Immature natural killer cell (primary cell): ENCODE measurements at regions not wholly inside any gene's neighbourhood (a gene's known extent, or its start where the extent isn't known, plus 50 kb on each side); places are given as distances from the start of the nearest gene placed in this dataset.

Source experiments
- DNase-seq, 3 donors: peaks; one replicate each; pipeline ENCODE4 v3.0.0; 2022; ENCODE audit warnings: mixed read lengths in 1 of 3
- H3K27ac Mint-ChIP-seq, 6 donors: one replicate each; pipeline ENCODE4 v1.8.0; 2020; ENCODE audit warnings: mixed read lengths in 6 of 6, mild to moderate bottlenecking in 5 of 6, inconsistent platforms in 4 of 6, moderate library complexity in 3 of 6
- H3K27me3 Mint-ChIP-seq, 3 donors: one replicate each; pipeline ENCODE4 v1.8.0; 2020 to 2021; ENCODE audit warnings: low read depth in 3 of 3, mild to moderate bottlenecking in 3 of 3, mixed read lengths in 3 of 3, moderate library complexity in 3 of 3, inconsistent platforms in 1 of 3
- H3K36me3 Mint-ChIP-seq, 3 donors: one replicate each; pipeline ENCODE4 v1.8.0; 2020; ENCODE audit warnings: mixed read lengths in 3 of 3, inconsistent platforms in 2 of 3, mild to moderate bottlenecking in 2 of 3
- H3K4me1 Mint-ChIP-seq, 2 donors: one replicate each; pipeline ENCODE4 v1.8.0; 2020; ENCODE audit warnings: inconsistent platforms in 2 of 2, mild to moderate bottlenecking in 2 of 2, mixed read lengths in 2 of 2, moderate library complexity in 1 of 2
- H3K4me3 Mint-ChIP-seq, 5 donors: one replicate each; pipeline ENCODE4 v1.8.0; 2020; ENCODE audit warnings: mild to moderate bottlenecking in 5 of 5, mixed read lengths in 5 of 5, inconsistent platforms in 3 of 5, moderate library complexity in 3 of 5
- H3K9me3 Mint-ChIP-seq, 6 donors: one replicate each; pipeline ENCODE4 v1.8.0; 2020; ENCODE audit warnings: mild to moderate bottlenecking in 6 of 6, mixed read lengths in 6 of 6, inconsistent platforms in 4 of 6, moderate library complexity in 3 of 6

DNA sequence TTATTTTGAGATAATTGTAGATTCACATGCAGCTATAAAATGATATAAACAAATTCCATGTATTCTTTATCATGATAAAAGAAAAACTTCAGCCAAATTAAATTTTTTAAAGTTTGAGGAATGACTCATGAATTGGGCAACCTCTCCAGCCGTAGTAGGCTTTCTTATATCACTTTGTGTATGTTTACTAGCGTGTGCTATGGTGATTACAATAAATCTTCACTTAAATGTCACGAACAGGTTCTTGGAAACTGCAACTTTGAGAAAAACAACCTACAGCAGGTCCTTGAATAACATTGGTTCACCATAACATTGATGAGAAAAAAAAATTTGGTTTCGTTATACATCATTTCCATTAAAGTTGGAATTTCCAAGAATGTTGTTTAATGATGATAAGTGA is 730.9 kb upstream of the TYRP1 start:
- Mint-ChIP-seq H3K9me3 (peaks cover 10 to 55% (median 33%) of the 10 kb centered on the region in 6 donors), H3K27me3 (no peaks in the 10 kb centered on the region), H3K4me3 (no peak overlapping the region), H3K27ac (no peak overlapping the region), H3K4me1 (no peaks in the 10 kb centered on the region), H3K36me3 (peaks cover 0 to 5% (median 0%) of the 10 kb centered on the region in 3 donors)
- no peak for DNase-seq

DNA sequence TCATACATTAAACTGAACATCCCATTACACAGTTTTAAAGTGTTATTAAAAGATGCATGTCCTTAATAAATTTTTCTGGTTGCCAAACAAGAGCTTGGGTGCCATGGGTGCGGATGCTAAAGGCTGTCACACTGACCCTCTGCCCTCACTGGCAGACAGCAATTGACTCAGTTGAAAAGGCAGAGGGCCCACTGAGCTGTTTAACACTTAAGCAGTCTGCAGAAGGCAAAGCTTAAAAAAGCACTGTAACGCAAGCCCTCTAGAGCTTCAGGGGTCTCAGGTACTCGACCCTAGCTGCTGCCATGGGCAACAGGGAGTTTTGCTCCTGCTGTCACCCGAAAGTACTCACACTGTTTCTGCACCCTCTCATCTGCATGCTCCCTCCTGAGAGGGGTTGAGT is 726.4 kb upstream of the TYRP1 start:
- Mint-ChIP-seq H3K27ac (no peak overlapping the region), H3K27me3 (no peaks in the 10 kb centered on the region), H3K36me3 (no peaks in the 10 kb centered on the region), H3K4me3 (no peak overlapping the region), H3K9me3 (peaks cover 4 to 48% (median 34%) of the 10 kb centered on the region in 6 donors), H3K4me1 (no peaks in the 10 kb centered on the region)
- DNase-seq, result no peak

DNA sequence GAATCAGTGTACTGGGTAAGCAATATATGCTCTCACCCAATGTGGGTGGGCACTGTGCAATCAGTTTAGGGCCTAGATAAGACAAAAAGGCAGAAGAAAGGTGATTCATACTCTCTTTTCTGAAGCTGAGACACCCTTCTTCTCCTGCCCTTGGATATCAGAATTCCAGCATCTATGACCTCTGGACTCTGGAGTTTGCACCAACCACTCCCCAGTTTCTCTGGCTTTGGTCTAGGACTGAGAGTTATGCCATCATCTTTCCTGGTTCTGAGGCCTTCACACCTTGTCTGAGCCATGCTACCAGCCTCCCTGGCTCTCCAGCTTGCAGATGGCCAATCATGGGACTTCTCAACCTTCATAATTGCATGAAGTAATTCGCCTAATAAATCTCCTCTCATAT is 724.6 kb upstream of the TYRP1 start:
- no peaks in the 10 kb centered on the region for H3K27me3 Mint-ChIP-seq
- no peak overlapping the region for H3K27ac Mint-ChIP-seq
- no peak for DNase-seq
- H3K36me3 Mint-ChIP-seq, result no peaks in the 10 kb centered on the region
- H3K4me3 Mint-ChIP-seq, result no peak overlapping the region
- peaks cover 4 to 51% (median 35%) of the 10 kb centered on the region in 6 donors for H3K9me3 Mint-ChIP-seq
- no peaks in the 10 kb centered on the region for H3K4me1 Mint-ChIP-seq

DNA sequence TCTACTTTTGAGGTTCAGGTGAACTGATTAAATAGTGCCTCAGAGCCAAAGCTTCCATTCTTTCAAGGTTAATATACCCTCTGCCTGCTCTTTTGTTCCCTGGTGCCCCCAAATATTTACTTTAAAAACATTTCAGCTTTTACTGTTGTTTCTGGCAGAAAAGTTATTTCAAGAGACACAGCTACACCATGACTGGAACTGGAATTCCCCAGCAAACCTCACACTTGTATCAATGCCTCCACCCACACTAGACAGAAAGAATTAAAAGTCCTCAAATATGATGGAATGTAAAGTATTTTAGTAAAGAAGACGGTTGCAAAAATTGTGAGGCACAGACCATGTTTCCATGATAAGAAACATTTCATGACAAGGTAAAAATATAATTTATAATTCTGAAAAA is 720.2 kb upstream of the TYRP1 start:
- DNase-seq, result no peak
- H3K36me3 Mint-ChIP-seq, result no peaks in the 10 kb centered on the region
- peaks cover 8 to 43% (median 30%) of the 10 kb centered on the region in 6 donors for H3K9me3 Mint-ChIP-seq

DNA sequence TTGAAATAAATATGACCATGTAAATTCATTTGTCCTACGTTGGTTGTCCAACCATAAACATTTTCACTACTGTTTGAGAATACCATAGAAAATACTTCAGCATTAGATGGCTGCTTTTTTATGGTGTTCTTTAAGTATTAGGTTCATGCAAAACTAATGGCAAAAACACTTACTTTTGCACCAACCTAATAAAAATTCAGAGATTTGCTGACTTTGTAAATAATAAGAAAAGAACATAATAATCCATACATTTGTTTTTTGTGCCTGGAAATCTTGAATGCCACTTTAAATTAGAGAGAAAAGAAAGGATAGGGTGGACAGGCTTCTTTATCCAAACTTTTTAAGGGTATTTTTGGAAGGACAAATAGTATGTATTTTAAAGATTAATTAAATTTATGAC is 719.7 kb upstream of the TYRP1 start:
- Mint-ChIP-seq H3K9me3 (peaks cover 8 to 45% (median 31%) of the 10 kb centered on the region in 6 donors), H3K36me3 (no peaks in the 10 kb centered on the region), H3K27me3 (no peaks in the 10 kb centered on the region), H3K4me3 (no peak overlapping the region), H3K27ac (no peak overlapping the region), H3K4me1 (no peaks in the 10 kb centered on the region)
- DNase-seq, result no peak

More for the DNA sequence above, 720.2 kb upstream of the TYRP1 start:
- H3K4me1 Mint-ChIP-seq, result no peaks in the 10 kb centered on the region
- H3K27ac Mint-ChIP-seq, result no peak overlapping the region
- H3K4me3 Mint-ChIP-seq, result no peak overlapping the region
- no peaks in the 10 kb centered on the region for H3K27me3 Mint-ChIP-seq

DNA sequence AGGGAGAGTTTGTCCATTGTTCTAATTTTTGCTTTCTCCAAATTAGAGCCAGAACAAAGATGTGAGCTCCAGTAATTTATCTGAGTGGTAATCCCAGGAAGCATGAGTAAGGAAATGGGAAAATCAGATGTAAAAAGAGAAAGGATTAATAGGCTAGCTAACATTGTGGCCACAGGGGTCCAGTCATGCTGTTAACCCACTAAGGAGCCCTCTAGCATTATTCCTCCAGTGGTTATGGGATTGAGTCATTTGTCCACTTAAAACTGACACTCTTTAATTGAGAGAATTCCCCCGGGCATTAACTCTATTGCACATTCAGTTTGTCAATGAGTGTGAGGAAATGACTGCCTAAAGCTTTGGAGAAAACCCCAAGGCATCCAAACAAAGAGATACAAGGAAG is 700.3 kb upstream of the TYRP1 start:
- Mint-ChIP-seq H3K27me3 (peaks cover 0 to 1% (median 0%) of the 10 kb centered on the region in 3 donors), H3K36me3 (no peaks in the 10 kb centered on the region), H3K27ac (no peak overlapping the region), H3K4me1 (no peaks in the 10 kb centered on the region), H3K4me3 (no peak overlapping the region), H3K9me3 (peaks cover 4 to 38% (median 23%) of the 10 kb centered on the region in 6 donors)
- DNase-seq, result no peak

DNA sequence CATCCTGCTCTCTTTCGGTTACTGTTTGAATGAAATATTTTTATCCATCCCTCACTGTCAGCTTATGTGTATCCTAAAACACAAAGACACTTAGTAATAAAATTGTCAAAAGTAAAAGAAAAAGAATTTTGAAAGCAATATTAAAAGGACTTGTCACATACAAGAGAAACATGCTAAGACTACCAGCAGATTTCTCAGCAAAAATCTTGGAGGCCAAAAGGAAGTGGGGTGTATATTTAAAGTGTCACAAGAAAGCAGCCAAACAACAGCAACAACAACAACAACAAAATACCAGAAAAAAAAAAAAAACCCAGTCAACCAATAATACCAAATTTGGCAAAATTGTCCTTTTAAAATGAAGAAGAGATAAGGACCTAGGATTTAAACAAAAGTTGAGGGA is 678.7 kb upstream of the TYRP1 start:
- Mint-ChIP-seq H3K27me3 (no peaks in the 10 kb centered on the region), H3K4me3 (no peak overlapping the region), H3K4me1 (no peaks in the 10 kb centered on the region), H3K36me3 (no peaks in the 10 kb centered on the region), H3K9me3 (peaks cover 12 to 64% (median 45%) of the 10 kb centered on the region in 6 donors), H3K27ac (no peak overlapping the region)
- no peak for DNase-seq

DNA sequence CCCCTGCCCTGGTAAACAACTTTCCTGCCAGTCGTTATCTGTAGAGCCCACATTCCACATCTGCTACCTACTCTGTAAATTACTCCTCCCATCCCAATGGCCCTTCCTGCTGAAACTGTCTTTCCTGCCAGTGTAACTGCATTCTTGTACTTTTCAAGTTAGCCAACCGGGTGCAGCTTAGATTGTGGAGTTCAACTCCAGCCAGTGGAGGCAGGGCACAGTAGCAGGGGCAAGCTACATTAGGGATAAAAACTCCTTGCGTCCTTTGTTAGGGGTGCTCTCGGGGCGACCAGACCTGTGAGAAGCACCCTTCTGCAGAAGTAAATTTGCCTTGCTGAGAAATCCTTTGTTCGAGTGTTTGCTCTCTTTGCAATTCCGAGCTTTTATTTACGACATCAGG is 639.0 kb upstream of the TYRP1 start:
- Mint-ChIP-seq H3K36me3 (peaks cover 0 to 6% (median 4%) of the 10 kb centered on the region in 3 donors), H3K27ac (no peak overlapping the region), H3K4me3 (no peak overlapping the region), H3K27me3 (peaks cover 0 to 2% (median 0%) of the 10 kb centered on the region in 3 donors), H3K4me1 (no peaks in the 10 kb centered on the region), H3K9me3 (peaks cover 7 to 76% (median 44%) of the 10 kb centered on the region in 6 donors)
- no peak for DNase-seq

DNA sequence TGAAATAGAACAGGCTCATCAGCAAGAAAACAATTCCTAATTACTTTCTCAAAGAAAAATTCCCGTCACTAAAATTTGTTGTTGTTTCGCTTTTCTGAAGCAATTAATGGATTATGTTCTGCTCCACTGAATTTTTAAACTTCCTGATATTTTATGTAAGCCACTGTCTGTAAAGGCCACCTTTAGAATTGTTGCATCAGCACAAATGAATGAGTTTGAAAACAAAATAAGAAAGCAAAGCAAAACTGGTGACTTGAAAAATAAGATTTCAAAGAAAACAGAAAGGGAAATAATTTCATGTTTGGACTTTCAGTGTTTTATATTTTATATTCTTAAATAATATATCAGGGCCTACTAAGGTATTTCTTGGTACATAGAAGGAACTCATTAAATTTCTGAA is 636.3 kb upstream of the TYRP1 start:
- no peaks in the 10 kb centered on the region for H3K4me1 Mint-ChIP-seq
- H3K27ac Mint-ChIP-seq, result no peak overlapping the region
- no peak for DNase-seq
- peaks cover 9 to 81% (median 52%) of the 10 kb centered on the region in 6 donors for H3K9me3 Mint-ChIP-seq
- no peak overlapping the region for H3K4me3 Mint-ChIP-seq
- peaks cover 0 to 6% (median 4%) of the 10 kb centered on the region in 3 donors for H3K36me3 Mint-ChIP-seq
- peaks cover 0 to 2% (median 0%) of the 10 kb centered on the region in 3 donors for H3K27me3 Mint-ChIP-seq

DNA sequence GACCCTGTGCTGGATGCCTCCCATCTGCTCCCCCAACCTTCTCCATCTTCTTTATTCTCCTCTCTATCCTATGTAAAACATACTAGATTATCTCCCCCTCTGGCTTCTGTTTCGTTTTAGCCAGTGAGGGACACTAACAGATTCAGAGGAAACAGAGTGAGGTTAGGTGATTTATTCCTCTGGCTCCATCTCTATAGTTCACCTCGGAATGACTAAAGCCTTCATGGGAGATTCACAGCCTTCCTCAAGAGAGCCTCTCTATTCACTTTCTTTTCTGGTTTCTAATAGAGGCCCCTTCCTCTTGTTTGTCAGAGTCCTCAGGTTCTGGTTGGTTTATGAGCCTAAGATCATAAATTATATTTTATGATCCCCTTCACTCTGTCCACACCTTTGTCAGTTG is 633.1 kb upstream of the TYRP1 start:
- H3K4me3 Mint-ChIP-seq, result no peak overlapping the region
- H3K27me3 Mint-ChIP-seq, result peaks cover 0 to 4% (median 0%) of the 10 kb centered on the region in 3 donors
- H3K4me1 Mint-ChIP-seq, result no peaks in the 10 kb centered on the region
- peaks cover 0 to 4% (median 3%) of the 10 kb centered on the region in 3 donors for H3K36me3 Mint-ChIP-seq
- no peak for DNase-seq
- H3K9me3 Mint-ChIP-seq, result peaks cover 9 to 63% (median 43%) of the 10 kb centered on the region in 6 donors
- H3K27ac Mint-ChIP-seq, result no peak overlapping the region

DNA sequence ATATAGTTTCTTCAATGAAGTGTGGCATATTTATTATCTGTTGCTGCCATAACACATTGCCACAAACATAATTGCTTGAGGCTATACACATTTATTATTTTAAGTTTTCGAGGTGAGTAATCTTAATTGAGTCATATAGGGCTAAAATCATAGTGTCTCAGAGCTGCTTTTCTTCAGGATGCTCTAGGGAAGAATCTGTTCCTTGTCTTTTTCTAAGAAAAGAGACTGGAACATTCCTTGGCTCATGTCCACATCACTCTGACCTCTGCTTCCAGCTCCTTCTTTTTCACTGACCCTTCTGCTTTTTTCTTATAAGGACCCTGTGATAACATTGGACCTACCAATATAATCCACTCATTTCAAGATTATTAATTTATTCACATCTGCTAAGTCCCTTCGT is 632.4 kb upstream of the TYRP1 start:
- Mint-ChIP-seq H3K9me3 (peaks cover 9 to 64% (median 41%) of the 10 kb centered on the region in 6 donors), H3K27me3 (peaks cover 0 to 4% (median 0%) of the 10 kb centered on the region in 3 donors), H3K4me1 (no peaks in the 10 kb centered on the region), H3K36me3 (peaks cover 0 to 4% (median 3%) of the 10 kb centered on the region in 3 donors), H3K27ac (no peak overlapping the region), H3K4me3 (no peak overlapping the region)
- no peak for DNase-seq

DNA sequence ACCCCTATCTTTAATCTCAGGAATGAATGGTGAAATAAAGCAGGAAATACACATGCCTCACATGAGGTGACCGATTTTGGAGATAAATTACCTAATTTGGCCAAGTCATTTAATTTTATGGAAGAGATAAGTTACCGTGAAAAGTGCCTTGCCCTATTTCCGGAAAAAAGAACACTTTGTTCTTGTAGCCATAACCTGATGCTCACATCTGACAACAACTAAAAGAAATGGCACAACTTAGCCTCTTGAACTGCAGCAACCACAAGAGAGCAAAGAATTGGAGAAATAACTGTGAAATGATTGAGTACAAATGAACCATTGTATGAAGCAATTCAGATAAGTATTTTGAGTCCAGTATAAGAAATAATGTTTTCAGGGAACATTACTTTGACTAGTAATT is 628.1 kb upstream of the TYRP1 start:
- H3K27ac Mint-ChIP-seq, result no peak overlapping the region
- H3K27me3 Mint-ChIP-seq, result peaks cover 0 to 1% (median 0%) of the 10 kb centered on the region in 3 donors
- H3K4me3 Mint-ChIP-seq, result no peak overlapping the region
- no peak for DNase-seq
- no peaks in the 10 kb centered on the region for H3K4me1 Mint-ChIP-seq
- peaks cover 0 to 3% (median 0%) of the 10 kb centered on the region in 3 donors for H3K36me3 Mint-ChIP-seq
- peaks cover 5 to 60% (median 38%) of the 10 kb centered on the region in 6 donors for H3K9me3 Mint-ChIP-seq

DNA sequence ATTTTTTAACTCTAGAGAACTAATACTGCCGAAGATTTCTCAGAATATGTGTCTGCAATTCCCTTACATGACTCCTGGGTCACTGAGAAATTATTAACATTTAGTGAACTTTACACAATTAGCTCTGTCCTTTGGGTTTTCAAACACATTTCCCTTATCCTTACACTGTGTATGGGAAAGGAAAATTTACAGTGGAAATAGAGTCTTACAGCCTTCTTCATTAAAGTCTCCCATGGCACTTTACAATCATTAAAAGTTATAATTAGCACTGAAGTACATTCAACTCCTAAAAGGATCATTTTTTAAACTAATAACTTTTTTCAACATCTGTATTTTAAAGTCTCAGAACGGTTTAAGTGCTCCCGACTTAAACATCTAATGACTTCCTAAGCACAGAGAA is 627.5 kb upstream of the TYRP1 start:
- Mint-ChIP-seq H3K9me3 (peaks cover 5 to 54% (median 36%) of the 10 kb centered on the region in 6 donors), H3K36me3 (peaks cover 0 to 3% (median 0%) of the 10 kb centered on the region in 3 donors), H3K4me3 (no peak overlapping the region), H3K4me1 (no peaks in the 10 kb centered on the region), H3K27ac (no peak overlapping the region), H3K27me3 (peaks cover 0 to 1% (median 0%) of the 10 kb centered on the region in 3 donors)
- DNase-seq, result no peak

DNA sequence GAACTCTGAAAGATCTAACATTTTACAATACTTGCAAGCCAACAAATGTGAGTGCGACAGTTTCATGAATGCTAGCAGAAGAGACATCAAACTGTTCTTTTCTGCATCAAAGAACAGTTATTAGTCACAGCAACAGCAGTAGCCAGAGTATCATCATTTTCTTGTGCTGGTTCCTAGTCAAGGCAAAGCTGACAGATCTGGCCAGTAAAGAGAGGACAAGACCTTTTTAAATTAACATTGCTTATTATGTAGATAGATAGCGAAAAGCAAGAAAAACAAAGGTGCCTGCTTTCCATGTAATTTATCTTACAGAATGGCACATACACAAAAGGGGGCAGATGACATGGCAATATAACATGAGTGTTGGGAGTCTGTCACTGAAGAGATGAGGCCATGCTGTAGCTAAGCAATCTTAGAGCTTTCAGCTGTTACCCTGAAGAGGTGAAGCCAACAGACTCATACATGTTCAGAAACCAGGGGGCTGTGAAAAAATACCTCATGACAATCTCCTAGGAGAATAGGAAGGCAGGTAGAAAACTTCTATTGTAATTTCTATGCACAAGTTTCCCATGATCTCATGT is 626.6 kb upstream of the TYRP1 start:
- H3K9me3 Mint-ChIP-seq, result peaks cover 7 to 52% (median 33%) of the 10 kb centered on the region in 6 donors
- H3K27me3 Mint-ChIP-seq, result peaks cover 0 to 3% (median 0%) of the 10 kb centered on the region in 3 donors
- no peaks in the 10 kb centered on the region for H3K4me1 Mint-ChIP-seq
- H3K36me3 Mint-ChIP-seq, result peaks cover 0 to 3% (median 0%) of the 10 kb centered on the region in 3 donors
- no peak for DNase-seq
- no peak overlapping the region for H3K27ac Mint-ChIP-seq
- no peak overlapping the region for H3K4me3 Mint-ChIP-seq

DNA sequence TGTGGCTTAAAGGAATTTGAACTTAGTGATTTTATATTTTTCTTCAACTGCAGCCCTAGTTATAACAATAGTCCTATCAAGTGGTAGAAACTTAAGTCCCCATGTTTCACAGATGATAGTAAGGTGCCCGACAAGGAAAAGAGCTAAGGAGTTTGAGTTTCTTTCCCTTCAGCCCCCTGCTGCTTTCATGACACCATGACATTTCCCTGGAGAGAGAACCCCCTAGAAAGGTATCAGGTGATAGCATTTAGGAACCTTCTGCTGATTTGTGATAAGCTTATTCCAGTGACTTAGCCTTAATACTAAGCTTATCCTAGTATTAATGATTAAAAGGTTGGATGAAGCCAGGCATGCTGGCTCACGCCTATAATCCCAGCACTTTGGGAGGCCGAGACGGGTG is 623.8 kb upstream of the TYRP1 start:
- Mint-ChIP-seq H3K27ac (no peak overlapping the region), H3K9me3 (peaks cover 9 to 65% (median 37%) of the 10 kb centered on the region in 6 donors), H3K4me1 (no peaks in the 10 kb centered on the region), H3K27me3 (peaks cover 0 to 2% (median 1%) of the 10 kb centered on the region in 3 donors), H3K4me3 (no peak overlapping the region), H3K36me3 (no peaks in the 10 kb centered on the region)
- DNase-seq, result no peak
